ENCODE measurements at regions not wholly inside any gene's neighbourhood (a gene's known extent, or its start where the extent isn't known, plus 50 kb on each side); places are given as distances from the start of the nearest gene placed in this dataset.

DNA sequence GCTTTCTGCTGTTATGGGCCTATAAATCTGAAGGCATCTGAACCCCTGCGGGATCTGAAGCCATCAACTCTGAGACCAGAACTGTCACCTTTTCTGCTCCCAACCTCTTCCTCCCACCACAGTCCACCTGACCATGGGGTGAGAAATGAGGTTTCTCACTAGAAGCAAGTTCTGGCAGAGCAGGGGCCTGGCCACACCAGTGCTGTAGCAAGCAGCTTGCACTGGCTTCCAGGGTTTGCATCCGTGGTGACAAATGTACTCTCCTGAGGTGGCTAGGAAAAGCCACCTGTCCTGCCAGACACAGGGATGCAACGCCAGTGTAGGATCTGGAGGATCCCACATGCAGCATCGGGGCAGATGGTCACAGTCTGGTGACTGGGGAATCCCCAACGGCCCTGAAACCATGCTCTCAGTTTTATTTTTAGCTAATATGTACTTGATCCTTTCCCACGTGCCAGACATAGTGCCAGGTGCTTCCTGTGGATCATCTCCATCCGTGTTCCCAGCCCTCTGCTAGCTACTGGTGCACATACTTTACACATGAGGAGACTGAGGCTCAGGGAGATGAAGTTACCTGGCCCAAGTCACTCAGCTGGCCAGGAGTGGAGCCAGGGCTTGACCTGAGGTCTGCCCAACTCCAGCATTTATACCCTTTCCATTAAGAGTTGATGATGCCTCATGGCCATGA, 122.1 kb upstream of the SPACA1 start:
- no peaks in the 10 kb centered on the region for H3K27me3 ChIP-seq
- H3K4me1 ChIP-seq, result peaks cover 0 to 13% (median 0%) of the 10 kb centered on the region in 9 donors
- DNase-seq (no peak), ATAC-seq (peak in 2 of 8 donors; percentile 16 to 33)
- H3K27ac ChIP-seq, result no peak overlapping the region
- intact Hi-C loops (cut with DNase I), result loop anchor here in 6 of 10 donors (5.0 to 10.0 kb wide), 6 partner anchors 567 to 947 kb away; no protein-coding TSS in a partner anchor
- H3K36me3 ChIP-seq, result no peaks in the 10 kb centered on the region
- no peaks in the 10 kb centered on the region for H3K9me3 ChIP-seq
- TF ChIP-seq, protein P1, sequence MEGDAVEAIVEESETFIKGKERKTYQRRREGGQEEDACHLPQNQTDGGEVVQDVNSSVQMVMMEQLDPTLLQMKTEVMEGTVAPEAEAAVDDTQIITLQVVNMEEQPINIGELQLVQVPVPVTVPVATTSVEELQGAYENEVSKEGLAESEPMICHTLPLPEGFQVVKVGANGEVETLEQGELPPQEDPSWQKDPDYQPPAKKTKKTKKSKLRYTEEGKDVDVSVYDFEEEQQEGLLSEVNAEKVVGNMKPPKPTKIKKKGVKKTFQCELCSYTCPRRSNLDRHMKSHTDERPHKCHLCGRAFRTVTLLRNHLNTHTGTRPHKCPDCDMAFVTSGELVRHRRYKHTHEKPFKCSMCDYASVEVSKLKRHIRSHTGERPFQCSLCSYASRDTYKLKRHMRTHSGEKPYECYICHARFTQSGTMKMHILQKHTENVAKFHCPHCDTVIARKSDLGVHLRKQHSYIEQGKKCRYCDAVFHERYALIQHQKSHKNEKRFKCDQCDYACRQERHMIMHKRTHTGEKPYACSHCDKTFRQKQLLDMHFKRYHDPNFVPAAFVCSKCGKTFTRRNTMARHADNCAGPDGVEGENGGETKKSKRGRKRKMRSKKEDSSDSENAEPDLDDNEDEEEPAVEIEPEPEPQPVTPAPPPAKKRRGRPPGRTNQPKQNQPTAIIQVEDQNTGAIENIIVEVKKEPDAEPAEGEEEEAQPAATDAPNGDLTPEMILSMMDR (IDR thresholded peaks at IDR 0.05), result no peak
- H3K4me3 ChIP-seq, result no peak overlapping the region
- 46 to 49% methylated on average over 7 of the region's 7 CpGs for WGBS, 2 donors

DNA sequence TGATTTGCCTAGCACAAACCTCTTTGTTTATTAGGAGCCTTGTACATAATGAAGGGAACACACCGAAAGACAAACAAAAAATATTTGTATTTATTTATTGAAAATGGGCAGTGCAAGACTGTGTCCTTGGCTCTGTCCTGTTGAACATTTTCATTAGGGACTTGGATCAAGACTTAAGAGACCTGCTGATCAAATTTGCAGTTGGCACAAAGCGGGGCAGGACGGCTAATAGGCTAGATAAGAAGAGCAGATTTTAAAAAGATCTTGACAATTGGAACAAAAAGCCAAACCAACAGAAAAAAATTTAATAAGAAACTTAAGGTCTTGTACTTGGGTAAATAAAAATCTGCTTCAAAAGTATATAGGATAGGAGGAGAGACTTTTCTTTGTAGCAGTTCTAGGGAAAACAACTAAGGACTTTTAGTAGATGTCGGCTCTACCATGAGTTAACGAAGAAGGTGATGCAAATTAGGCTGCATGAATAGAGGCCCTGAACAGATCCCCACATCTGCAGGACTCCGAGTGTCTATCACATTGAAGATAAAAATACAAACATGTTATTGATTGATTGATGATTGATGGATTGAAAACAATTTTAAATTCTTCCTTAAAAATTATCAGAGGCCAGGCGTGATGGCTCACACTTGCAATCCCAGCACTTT, 124.1 kb upstream of the SPACA1 start:
- 86 to 89% methylated on average over 7 of the region's 7 CpGs for WGBS, 2 donors
- TF ChIP-seq, protein P1 (IDR thresholded peaks at IDR 0.05), result no peak

GRCh38 chr6:87922947-87923330, 124.7 kb upstream of the SPACA1 start:
- Histone ChIP-seq H3K4me3 (no peak overlapping the region), H3K4me1 (peaks cover 0 to 6% (median 0%) of the 10 kb centered on the region in 9 donors), H3K9me3 (no peaks in the 10 kb centered on the region), H3K27me3 (peaks cover 0 to 5% (median 0%) of the 10 kb centered on the region in 7 donors), H3K36me3 (no peaks in the 10 kb centered on the region), H3K27ac (no peak overlapping the region)
- intact Hi-C loops (cut with DNase I), result loop anchor here in 2 of 10 donors (10.0 kb wide), 2 partner anchors 862 to 942 kb away; no protein-coding TSS in a partner anchor
- WGBS, 2 donors, result 58 to 69% methylated on average over 2 of the region's 2 CpGs
- TF ChIP-seq, protein P1 (IDR thresholded peaks at IDR 0.05), result no peak
- DNase-seq, result no peak
- no peak for ATAC-seq

More for the DNA sequence above, 124.1 kb upstream of the SPACA1 start:
- Histone ChIP-seq H3K36me3 (no peaks in the 10 kb centered on the region), H3K27ac (no peak overlapping the region), H3K4me3 (no peak overlapping the region), H3K4me1 (peaks cover 0 to 6% (median 0%) of the 10 kb centered on the region in 9 donors), H3K27me3 (peaks cover 0 to 5% (median 0%) of the 10 kb centered on the region in 7 donors), H3K9me3 (no peaks in the 10 kb centered on the region)
- DNase-seq (no peak), ATAC-seq (no peak)
- intact Hi-C loops (cut with DNase I), result loop anchor here in 2 of 10 donors (10.0 kb wide), 2 partner anchors 861 to 941 kb away; no protein-coding TSS in a partner anchor

GRCh38 chr6:87922196-87922946, 125.3 kb upstream of the SPACA1 start:
- Histone ChIP-seq H3K4me3 (no peak overlapping the region), H3K9me3 (no peaks in the 10 kb centered on the region), H3K4me1 (peaks cover 0 to 6% (median 0%) of the 10 kb centered on the region in 9 donors), H3K27me3 (peaks cover 0 to 5% (median 0%) of the 10 kb centered on the region in 7 donors), H3K36me3 (no peaks in the 10 kb centered on the region), H3K27ac (no peak overlapping the region)
- TF ChIP-seq, protein P1 (IDR thresholded peaks at IDR 0.05), result no peak
- no peak for ATAC-seq
- intact Hi-C loops (cut with DNase I), result loop anchor here in 2 of 10 donors (10.0 kb wide), 2 partner anchors 862 to 942 kb away; no protein-coding TSS in a partner anchor
- 84 to 86% methylated on average over 2 of the region's 2 CpGs for WGBS, 2 donors
- DNase-seq, result no peak

Measured in heart right ventricle (tissue), 16 donors.